ENCODE measurements at regions not wholly inside any gene's neighbourhood (a gene's known extent, or its start where the extent isn't known, plus 50 kb on each side); places are given as distances from the start of the nearest gene placed in this dataset.

- no peak for TF ChIP-seq POLR2A (IDR thresholded peaks at IDR 0.05)
- no peak for TF ChIP-seq CTCF (IDR thresholded peaks at IDR 0.05)
Measured at GRCh38 chr9:126198854-126199253, 127.8 kb upstream of the MVB12B start.

All from right lobe of liver (tissue), 4 donors.